ENCODE measurements at regions not wholly inside any gene's neighbourhood (a gene's known extent, or its start where the extent isn't known, plus 50 kb on each side); places are given as distances from the start of the nearest gene placed in this dataset.

GRCh38 chr5:81839034-81839433 lies 88.1 kb upstream of the SSBP2 start:
- H3K27ac Mint-ChIP-seq, result no peak overlapping the region

More at GRCh38 chr5:81839034-81839433, 88.1 kb upstream of the SSBP2 start:
- H3K9me3 Mint-ChIP-seq, result no peaks in the 10 kb centered on the region
- H3K27ac ChIP-seq (ENCODE audit: low read depth), result no peak overlapping the region
- no peak overlapping the region for H3K4me3 Mint-ChIP-seq
- peaks cover 20% of the 10 kb centered on the region; the same call in 1 of the 2 replicates for H3K4me1 ChIP-seq (ENCODE audit: insufficient read depth)
- no peaks in the 10 kb centered on the region for H3F3A ChIP-seq (replicated peaks; ENCODE audit: low read depth)
- H3K27me3 ChIP-seq (ENCODE audit: insufficient read depth), result no peaks in the 10 kb centered on the region
- no peaks in the 10 kb centered on the region for H3K79me2 ChIP-seq (replicated peaks; ENCODE audit: insufficient read depth)
- peaks cover 14% of the 10 kb centered on the region for H3K4me1 Mint-ChIP-seq
- TF ChIP-seq CTCF (conservative IDR thresholded peaks at IDR 0.05; ENCODE audit: low read depth in 2 of 2), result no peak
- TF ChIP-seq POLR2AphosphoS5 (IDR thresholded peaks at IDR 0.05; ENCODE audit: low read depth), result no peak
- TF ChIP-seq, protein P1, sequence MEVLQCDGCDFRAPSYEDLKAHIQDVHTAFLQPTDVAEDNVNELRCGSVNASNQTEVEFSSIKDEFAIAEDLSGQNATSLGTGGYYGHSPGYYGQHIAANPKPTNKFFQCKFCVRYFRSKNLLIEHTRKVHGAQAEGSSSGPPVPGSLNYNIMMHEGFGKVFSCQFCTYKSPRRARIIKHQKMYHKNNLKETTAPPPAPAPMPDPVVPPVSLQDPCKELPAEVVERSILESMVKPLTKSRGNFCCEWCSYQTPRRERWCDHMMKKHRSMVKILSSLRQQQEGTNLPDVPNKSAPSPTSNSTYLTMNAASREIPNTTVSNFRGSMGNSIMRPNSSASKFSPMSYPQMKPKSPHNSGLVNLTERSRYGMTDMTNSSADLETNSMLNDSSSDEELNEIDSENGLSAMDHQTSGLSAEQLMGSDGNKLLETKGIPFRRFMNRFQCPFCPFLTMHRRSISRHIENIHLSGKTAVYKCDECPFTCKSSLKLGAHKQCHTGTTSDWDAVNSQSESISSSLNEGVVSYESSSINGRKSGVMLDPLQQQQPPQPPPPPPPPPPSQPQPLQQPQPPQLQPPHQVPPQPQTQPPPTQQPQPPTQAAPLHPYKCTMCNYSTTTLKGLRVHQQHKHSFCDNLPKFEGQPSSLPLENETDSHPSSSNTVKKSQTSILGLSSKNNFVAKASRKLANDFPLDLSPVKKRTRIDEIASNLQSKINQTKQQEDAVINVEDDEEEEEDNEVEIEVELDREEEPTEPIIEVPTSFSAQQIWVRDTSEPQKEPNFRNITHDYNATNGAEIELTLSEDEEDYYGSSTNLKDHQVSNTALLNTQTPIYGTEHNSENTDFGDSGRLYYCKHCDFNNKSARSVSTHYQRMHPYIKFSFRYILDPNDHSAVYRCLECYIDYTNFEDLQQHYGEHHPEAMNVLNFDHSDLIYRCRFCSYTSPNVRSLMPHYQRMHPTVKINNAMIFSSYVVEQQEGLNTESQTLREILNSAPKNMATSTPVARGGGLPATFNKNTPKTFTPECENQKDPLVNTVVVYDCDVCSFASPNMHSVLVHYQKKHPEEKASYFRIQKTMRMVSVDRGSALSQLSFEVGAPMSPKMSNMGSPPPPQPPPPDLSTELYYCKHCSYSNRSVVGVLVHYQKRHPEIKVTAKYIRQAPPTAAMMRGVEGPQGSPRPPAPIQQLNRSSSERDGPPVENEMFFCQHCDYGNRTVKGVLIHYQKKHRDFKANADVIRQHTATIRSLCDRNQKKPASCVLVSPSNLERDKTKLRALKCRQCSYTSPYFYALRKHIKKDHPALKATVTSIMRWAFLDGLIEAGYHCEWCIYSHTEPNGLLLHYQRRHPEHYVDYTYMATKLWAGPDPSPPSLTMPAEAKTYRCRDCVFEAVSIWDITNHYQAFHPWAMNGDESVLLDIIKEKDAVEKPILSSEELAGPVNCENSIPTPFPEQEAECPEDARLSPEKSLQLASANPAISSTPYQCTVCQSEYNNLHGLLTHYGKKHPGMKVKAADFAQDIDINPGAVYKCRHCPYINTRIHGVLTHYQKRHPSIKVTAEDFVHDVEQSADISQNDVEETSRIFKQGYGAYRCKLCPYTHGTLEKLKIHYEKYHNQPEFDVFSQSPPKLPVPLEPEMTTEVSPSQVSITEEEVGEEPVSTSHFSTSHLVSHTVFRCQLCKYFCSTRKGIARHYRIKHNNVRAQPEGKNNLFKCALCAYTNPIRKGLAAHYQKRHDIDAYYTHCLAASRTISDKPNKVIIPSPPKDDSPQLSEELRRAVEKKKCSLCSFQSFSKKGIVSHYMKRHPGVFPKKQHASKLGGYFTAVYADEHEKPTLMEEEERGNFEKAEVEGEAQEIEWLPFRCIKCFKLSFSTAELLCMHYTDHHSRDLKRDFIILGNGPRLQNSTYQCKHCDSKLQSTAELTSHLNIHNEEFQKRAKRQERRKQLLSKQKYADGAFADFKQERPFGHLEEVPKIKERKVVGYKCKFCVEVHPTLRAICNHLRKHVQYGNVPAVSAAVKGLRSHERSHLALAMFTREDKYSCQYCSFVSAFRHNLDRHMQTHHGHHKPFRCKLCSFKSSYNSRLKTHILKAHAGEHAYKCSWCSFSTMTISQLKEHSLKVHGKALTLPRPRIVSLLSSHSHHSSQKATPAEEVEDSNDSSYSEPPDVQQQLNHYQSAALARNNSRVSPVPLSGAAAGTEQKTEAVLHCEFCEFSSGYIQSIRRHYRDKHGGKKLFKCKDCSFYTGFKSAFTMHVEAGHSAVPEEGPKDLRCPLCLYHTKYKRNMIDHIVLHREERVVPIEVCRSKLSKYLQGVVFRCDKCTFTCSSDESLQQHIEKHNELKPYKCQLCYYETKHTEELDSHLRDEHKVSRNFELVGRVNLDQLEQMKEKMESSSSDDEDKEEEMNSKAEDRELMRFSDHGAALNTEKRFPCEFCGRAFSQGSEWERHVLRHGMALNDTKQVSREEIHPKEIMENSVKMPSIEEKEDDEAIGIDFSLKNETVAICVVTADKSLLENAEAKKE (CRISPR knock-in tag; IDR thresholded peaks at IDR 0.05), result no peak
- TF ChIP-seq REST (IDR thresholded peaks at IDR 0.05; ENCODE audit: unreplicated experiment), result no peak
- TF ChIP-seq CREB1 (CRISPR knock-in tag; IDR thresholded peaks at IDR 0.05; ENCODE audit: low read depth), result no peak
- TF ChIP-seq, protein P2, sequence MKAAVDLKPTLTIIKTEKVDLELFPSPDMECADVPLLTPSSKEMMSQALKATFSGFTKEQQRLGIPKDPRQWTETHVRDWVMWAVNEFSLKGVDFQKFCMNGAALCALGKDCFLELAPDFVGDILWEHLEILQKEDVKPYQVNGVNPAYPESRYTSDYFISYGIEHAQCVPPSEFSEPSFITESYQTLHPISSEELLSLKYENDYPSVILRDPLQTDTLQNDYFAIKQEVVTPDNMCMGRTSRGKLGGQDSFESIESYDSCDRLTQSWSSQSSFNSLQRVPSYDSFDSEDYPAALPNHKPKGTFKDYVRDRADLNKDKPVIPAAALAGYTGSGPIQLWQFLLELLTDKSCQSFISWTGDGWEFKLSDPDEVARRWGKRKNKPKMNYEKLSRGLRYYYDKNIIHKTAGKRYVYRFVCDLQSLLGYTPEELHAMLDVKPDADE (IDR thresholded peaks at IDR 0.05), result no peak
- no peak for TF ChIP-seq ZNF114 (CRISPR knock-in tag; IDR thresholded peaks at IDR 0.05)
- no peak for TF ChIP-seq JUNB (IDR thresholded peaks at IDR 0.05; ENCODE audit: unreplicated experiment)
- TF ChIP-seq EZH2phosphoT487 (IDR thresholded peaks at IDR 0.05; ENCODE audit: unreplicated experiment), result no peak
- TF ChIP-seq EZH2 (IDR thresholded peaks at IDR 0.05; ENCODE audit: low read depth, unreplicated experiment), result no peak
- TF ChIP-seq STAT1 (IDR thresholded peaks at IDR 0.05; ENCODE audit: unreplicated experiment), result no peak
- no peak for TF ChIP-seq ZNF331 (CRISPR knock-in tag; IDR thresholded peaks at IDR 0.05; ENCODE audit: low read depth)
- no peak for TF ChIP-seq NANOG (IDR thresholded peaks at IDR 0.05; ENCODE audit: borderline replicate concordance)
- H3K4me2 ChIP-seq, result no peak overlapping the region
- peaks cover 10% of the 10 kb centered on the region for H3K9me2 ChIP-seq (ENCODE audit: insufficient read depth)
- H3K36me3 Mint-ChIP-seq (ENCODE audit: low read depth), result no peaks in the 10 kb centered on the region
- H3K27me3 Mint-ChIP-seq (ENCODE audit: insufficient read depth, low read depth, poor library complexity), result peaks cover 2% of the 10 kb centered on the region
- H3K4me3 ChIP-seq, result no peak overlapping the region
- no peak for ATAC-seq
- H3K36me3 ChIP-seq (ENCODE audit: insufficient read depth), result no peaks in the 10 kb centered on the region
- no peak for DNase-seq (ENCODE audit: low spot score)
- peak overlapping the region; percentile 25; the same call in 1 of the 2 replicates for H2AFZ ChIP-seq
- no peaks in the 10 kb centered on the region for H4K20me1 ChIP-seq (replicated peaks; ENCODE audit: insufficient read depth)

All from GM23338 (cell line).